SK-N-SH treated with all-trans-retinoic acid at 6 μM for 48 hours (cell line): ENCODE measurements at regions not wholly inside any gene's neighbourhood (a gene's known extent, or its start where the extent isn't known, plus 50 kb on each side); places are given as distances from the start of the nearest gene placed in this dataset.

Source experiments
- ATAC-seq: fragments of 200-7000 bp; cut with Tn5 transposase; 3 replicates; pipeline ENCODE4 v1.9.1; 2020; ENCODE audit warnings: mild to moderate bottlenecking, moderate library complexity
- BACH2 ChIP-seq: fragments of 250-450 bp; sonication (Bioruptor Pico); IDR thresholded peaks from 2 replicates; pipeline ENCODE4 v1.9.0; 2021; ENCODE audit warnings: mild to moderate bottlenecking, borderline replicate concordance
- CREB5 ChIP-seq: fragments of 250-450 bp; sonication (Bioruptor Pico); IDR thresholded peaks from 2 replicates; pipeline ENCODE4 v1.5.1; 2020; ENCODE audit warnings: low read depth, mild to moderate bottlenecking, moderate library complexity
- CSDC2 ChIP-seq: fragments of 250-450 bp; sonication (Bioruptor Pico); IDR thresholded peaks from 2 replicates; pipeline ENCODE4 v1.5.0; 2020; ENCODE audit warnings: mild to moderate bottlenecking, moderate library complexity
- CSRNP3 ChIP-seq: fragments of 250-450 bp; sonication (Bioruptor Pico); IDR thresholded peaks from 2 replicates; pipeline ENCODE4 v1.5.1; 2021; ENCODE audit warnings: mild to moderate bottlenecking, moderate library complexity
- ESRRG ChIP-seq: fragments of 250-450 bp; sonication (Bioruptor Pico); IDR thresholded peaks from 2 replicates; pipeline ENCODE4 v1.6.1; 2021; ENCODE audit warnings: mild to moderate bottlenecking
- GLIS3 ChIP-seq: fragments of 250-450 bp; sonication (Bioruptor Pico); IDR thresholded peaks from 2 replicates; pipeline ENCODE4 v1.5.0; 2020; ENCODE audit warnings: mild to moderate bottlenecking, moderate library complexity
- ISL1 ChIP-seq: fragments of 250-450 bp; sonication (Bioruptor Pico); IDR thresholded peaks from 2 replicates; pipeline ENCODE4 v2.1.2; 2022; ENCODE audit warnings: mild to moderate bottlenecking, moderate library complexity
- OSR1 ChIP-seq: fragments of 250-450 bp; sonication (Bioruptor Pico); IDR thresholded peaks from 2 replicates; pipeline ENCODE4 v1.8.0; 2022; ENCODE audit warnings: moderate library complexity, mild to moderate bottlenecking, inconsistent platforms
- PATZ1 ChIP-seq: fragments of 250-450 bp; sonication (Bioruptor Pico); IDR thresholded peaks from 2 replicates; pipeline ENCODE4 v1.8.0; 2020; ENCODE audit warnings: mild to moderate bottlenecking, moderate library complexity, borderline replicate concordance
- POU6F1 ChIP-seq: fragments of 250-450 bp; sonication (Bioruptor Pico); IDR thresholded peaks from 2 replicates; pipeline ENCODE4 v1.8.0; 2021; ENCODE audit warnings: low read depth, mild to moderate bottlenecking, moderate library complexity, borderline replicate concordance
- PPARA ChIP-seq: fragments of 250-450 bp; sonication (Bioruptor Pico); IDR thresholded peaks from 2 replicates; pipeline ENCODE4 v1.5.0; 2020; ENCODE audit warnings: mild to moderate bottlenecking, borderline replicate concordance
- SNAI2 ChIP-seq: fragments of 250-450 bp; sonication (Bioruptor Pico); IDR thresholded peaks from 2 replicates; pipeline ENCODE4 v1.5.0; 2020; ENCODE audit warnings: mild to moderate bottlenecking, moderate library complexity
- TOX ChIP-seq: fragments of 250-450 bp; sonication (Bioruptor Pico); IDR thresholded peaks from 2 replicates; pipeline ENCODE4 v1.8.0; 2021; ENCODE audit warnings: mild to moderate bottlenecking, moderate library complexity, borderline replicate concordance
- TSHZ2 ChIP-seq: fragments of 250-450 bp; sonication (Bioruptor Pico); IDR thresholded peaks from 2 replicates; pipeline ENCODE4 v1.5.0; 2020; ENCODE audit warnings: mild to moderate bottlenecking, moderate library complexity
- ZC3H10 ChIP-seq: fragments of 250-450 bp; sonication (Bioruptor Pico); IDR thresholded peaks from 2 replicates; pipeline ENCODE4 v1.5.1; 2021; ENCODE audit warnings: mild to moderate bottlenecking, moderate library complexity
- ZFP3 ChIP-seq: fragments of 250-450 bp; sonication (Bioruptor Pico); IDR thresholded peaks from 2 replicates; pipeline ENCODE4 v1.5.0; 2020; ENCODE audit warnings: mild to moderate bottlenecking, moderate library complexity
- ZFP30 ChIP-seq: fragments of 450-650 bp; formaldehyde crosslinking; IDR thresholded peaks from 2 replicates; pipeline ENCODE4 v1.5.0; 2022; ENCODE audit warnings: mild to moderate bottlenecking, moderate library complexity
- ZNF565 ChIP-seq: fragments of 450-650 bp; formaldehyde crosslinking; conservative IDR thresholded peaks from 2 replicates; pipeline ENCODE4 v1.5.0; 2020; ENCODE audit warnings: low read depth, mild to moderate bottlenecking, moderate library complexity
- ZNF8 ChIP-seq: fragments of 450-650 bp; formaldehyde crosslinking; IDR thresholded peaks from 2 replicates; pipeline ENCODE4 v1.5.0; 2020; ENCODE audit warnings: mild to moderate bottlenecking, moderate library complexity

- no peak for TF ChIP-seq POU6F1 (CRISPR knock-in tag)
- TF ChIP-seq ISL1, result no peak
- TF ChIP-seq ZFP3 (CRISPR knock-in tag), result no peak
- no peak for TF ChIP-seq CSDC2 (CRISPR knock-in tag)
- TF ChIP-seq ZNF565 (CRISPR knock-in tag), result no peak
- no peak for TF ChIP-seq OSR1 (CRISPR knock-in tag)
- TF ChIP-seq BACH2 (CRISPR knock-in tag), result no peak
- TF ChIP-seq TSHZ2 (CRISPR knock-in tag), result no peak
- no peak for TF ChIP-seq ESRRG (CRISPR knock-in tag)
- no peak for TF ChIP-seq TOX
- no peak for TF ChIP-seq GLIS3
Measured at GRCh38 chr4:159674241-159674640, 571.4 kb downstream of the RAPGEF2 start (continued).

GRCh38 chr4:159677521-159677920 is 574.6 kb downstream of the RAPGEF2 start:
- no peak for ATAC-seq
- no peak for TF ChIP-seq ESRRG (CRISPR knock-in tag)
- no peak for TF ChIP-seq CSRNP3
- no peak for TF ChIP-seq TOX
- 0 out of 2 replicates have a peak, but pooled peaks have one; percentile 19 for TF ChIP-seq ISL1

- no peak for TF ChIP-seq BACH2 (CRISPR knock-in tag)
- TF ChIP-seq ZNF8 (CRISPR knock-in tag), result no peak
- TF ChIP-seq PPARA (CRISPR knock-in tag), result no peak
- no peak for TF ChIP-seq PATZ1 (CRISPR knock-in tag)
- TF ChIP-seq TSHZ2 (CRISPR knock-in tag), result no peak
- TF ChIP-seq OSR1 (CRISPR knock-in tag), result no peak
- no peak for TF ChIP-seq SNAI2 (CRISPR knock-in tag)
- TF ChIP-seq CREB5 (CRISPR knock-in tag), result no peak
- no peak for TF ChIP-seq GLIS3
- TF ChIP-seq ZFP30 (CRISPR knock-in tag), result no peak
- no peak for TF ChIP-seq ZC3H10 (CRISPR knock-in tag)
- TF ChIP-seq CSRNP3, result no peak
- TF ChIP-seq ESRRG (CRISPR knock-in tag), result no peak
- TF ChIP-seq POU6F1 (CRISPR knock-in tag), result no peak
- TF ChIP-seq ZFP3 (CRISPR knock-in tag), result no peak
- TF ChIP-seq TOX, result no peak
- no peak for TF ChIP-seq ZNF565 (CRISPR knock-in tag)
- no peak for ATAC-seq
Measured at GRCh38 chr4:159682996-159683395, 580.1 kb downstream of the RAPGEF2 start.
